ENCODE measurements at regions not wholly inside any gene's neighbourhood (a gene's known extent, or its start where the extent isn't known, plus 50 kb on each side); places are given as distances from the start of the nearest gene placed in this dataset.

DNA sequence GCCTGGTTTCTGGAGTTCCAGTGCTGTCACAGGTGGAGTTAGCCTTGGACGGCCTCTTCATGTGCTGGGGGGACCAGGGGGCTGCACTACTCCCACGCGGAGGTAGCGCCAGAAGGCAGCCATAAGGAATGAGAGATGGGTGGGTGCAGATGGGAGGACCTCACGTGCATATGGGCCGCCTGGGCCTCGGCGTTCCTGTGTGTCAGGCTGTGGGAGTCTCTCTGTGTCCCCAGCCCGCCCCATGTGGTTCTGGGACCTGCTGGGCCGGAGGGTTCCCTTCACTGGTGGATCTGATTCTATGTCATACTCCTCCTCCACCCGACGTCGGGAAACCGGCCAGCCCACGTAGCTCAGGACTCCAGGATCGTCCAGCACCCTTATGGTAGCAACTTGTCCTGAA is 149.0 kb upstream of the SOX1 start:
- H3K9me3 ChIP-seq (ENCODE audit: control insufficient read depth, low read depth, low read length), result no peaks in the 10 kb centered on the region
- H3K27me3 ChIP-seq (ENCODE audit: control insufficient read depth, insufficient read depth, low read length), result peaks cover 4% of the 10 kb centered on the region
- no peak for DNase-seq
- H3K27ac ChIP-seq (ENCODE audit: low read length), result no peak overlapping the region
- H3K36me3 ChIP-seq (ENCODE audit: control insufficient read depth, insufficient read depth, low read length), result no peaks in the 10 kb centered on the region
- no CpG with 5 or more reads among the region's 16 CpGs for whole genome bisulfite sequencing (ENCODE audit: insufficient coverage, low lambda C conversion rate)
- no peak overlapping the region for H3K4me3 ChIP-seq (ENCODE audit: low read length)
- H3K4me1 ChIP-seq (ENCODE audit: control insufficient read depth, insufficient read depth, low read length), result no peaks in the 10 kb centered on the region

GRCh38 chr13:111919286-111919685 is 147.7 kb upstream of the SOX1 start:
- Histone ChIP-seq H3K27me3 (ENCODE audit: control insufficient read depth, insufficient read depth, low read length) (peaks cover 4% of the 10 kb centered on the region), H3K9me3 (ENCODE audit: control insufficient read depth, low read depth, low read length) (no peaks in the 10 kb centered on the region), H3K4me1 (ENCODE audit: control insufficient read depth, insufficient read depth, low read length) (no peaks in the 10 kb centered on the region), H3K27ac (ENCODE audit: low read length) (no peak overlapping the region), H3K36me3 (ENCODE audit: control insufficient read depth, insufficient read depth, low read length) (no peaks in the 10 kb centered on the region), H3K4me3 (ENCODE audit: low read length) (no peak overlapping the region)
- DNase-seq, result no peak
- no CpG with 5 or more reads among the region's 13 CpGs for WGBS (ENCODE audit: insufficient coverage, low lambda C conversion rate)

GRCh38 chr13:111919849-111920248 is 147.1 kb upstream of the SOX1 start:
- no peaks in the 10 kb centered on the region for H3K4me1 ChIP-seq (ENCODE audit: control insufficient read depth, insufficient read depth, low read length)
- no peak overlapping the region for H3K4me3 ChIP-seq (ENCODE audit: low read length)
- no peak for DNase-seq
- H3K9me3 ChIP-seq (ENCODE audit: control insufficient read depth, low read depth, low read length), result no peaks in the 10 kb centered on the region
- no CpG with 5 or more reads among the region's 13 CpGs for WGBS (ENCODE audit: insufficient coverage, low lambda C conversion rate)
- no peak overlapping the region for H3K27ac ChIP-seq (ENCODE audit: low read length)
- peaks cover 4% of the 10 kb centered on the region for H3K27me3 ChIP-seq (ENCODE audit: control insufficient read depth, insufficient read depth, low read length)
- no peaks in the 10 kb centered on the region for H3K36me3 ChIP-seq (ENCODE audit: control insufficient read depth, insufficient read depth, low read length)

DNA sequence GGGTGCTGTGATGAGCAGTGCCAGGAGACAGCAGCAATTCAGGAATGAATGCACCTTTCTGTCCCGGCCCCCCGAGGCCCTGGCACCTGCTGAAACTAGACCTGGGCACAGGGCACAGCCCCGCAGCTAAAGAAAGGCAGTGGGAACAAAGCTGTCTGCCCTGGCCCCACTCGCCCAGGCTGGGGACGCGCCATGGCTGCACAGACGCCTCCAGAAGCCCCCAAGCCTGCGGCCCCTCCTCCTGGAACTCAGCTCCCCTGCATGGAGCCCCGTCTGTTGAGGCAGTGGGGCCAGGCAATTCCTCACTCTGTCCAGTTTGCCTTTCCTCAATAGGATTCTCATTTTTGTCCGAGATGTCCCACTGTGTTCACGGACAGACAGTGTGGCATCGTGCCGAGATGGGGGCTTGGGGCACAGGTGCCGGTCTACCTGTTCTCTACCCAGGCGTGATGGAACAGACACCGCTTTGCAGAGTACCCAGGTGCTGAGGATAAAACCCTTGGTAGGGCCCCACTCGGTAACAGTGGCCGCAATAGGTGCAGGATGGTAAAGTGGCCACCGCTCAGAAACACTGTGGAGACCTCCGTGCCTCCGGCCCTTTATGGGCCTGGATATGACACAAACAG is 146.5 kb upstream of the SOX1 start:
- peaks cover 4% of the 10 kb centered on the region for H3K27me3 ChIP-seq (ENCODE audit: control insufficient read depth, insufficient read depth, low read length)
- no peak overlapping the region for H3K4me3 ChIP-seq (ENCODE audit: low read length)
- H3K36me3 ChIP-seq (ENCODE audit: control insufficient read depth, insufficient read depth, low read length), result no peaks in the 10 kb centered on the region
- no peaks in the 10 kb centered on the region for H3K9me3 ChIP-seq (ENCODE audit: control insufficient read depth, low read depth, low read length)
- no CpG with 5 or more reads among the region's 21 CpGs for WGBS (ENCODE audit: insufficient coverage, low lambda C conversion rate)
- H3K27ac ChIP-seq (ENCODE audit: low read length), result no peak overlapping the region
- DNase-seq, result no peak
- no peaks in the 10 kb centered on the region for H3K4me1 ChIP-seq (ENCODE audit: control insufficient read depth, insufficient read depth, low read length)

- Histone ChIP-seq H3K27ac (ENCODE audit: low read length) (no peak overlapping the region), H3K4me1 (ENCODE audit: control insufficient read depth, insufficient read depth, low read length) (no peaks in the 10 kb centered on the region), H3K36me3 (ENCODE audit: control insufficient read depth, insufficient read depth, low read length) (no peaks in the 10 kb centered on the region), H3K4me3 (ENCODE audit: low read length) (no peak overlapping the region), H3K9me3 (ENCODE audit: control insufficient read depth, low read depth, low read length) (no peaks in the 10 kb centered on the region), H3K27me3 (ENCODE audit: control insufficient read depth, insufficient read depth, low read length) (peaks cover 4% of the 10 kb centered on the region)
- no peak for DNase-seq
- 40% methylated on average over 2 of the region's 30 CpGs for WGBS (ENCODE audit: insufficient coverage, low lambda C conversion rate)
Measured at GRCh38 chr13:111920932-111921705, 145.8 kb upstream of the SOX1 start.

- Histone ChIP-seq H3K9me3 (ENCODE audit: control insufficient read depth, low read depth, low read length) (no peaks in the 10 kb centered on the region), H3K36me3 (ENCODE audit: control insufficient read depth, insufficient read depth, low read length) (no peaks in the 10 kb centered on the region), H3K27me3 (ENCODE audit: control insufficient read depth, insufficient read depth, low read length) (peaks cover 4% of the 10 kb centered on the region), H3K27ac (ENCODE audit: low read length) (no peak overlapping the region), H3K4me3 (ENCODE audit: low read length) (no peak overlapping the region), H3K4me1 (ENCODE audit: control insufficient read depth, insufficient read depth, low read length) (no peaks in the 10 kb centered on the region)
- 50% methylated on average over 2 of the region's 10 CpGs for WGBS (ENCODE audit: insufficient coverage, low lambda C conversion rate)
- no peak for DNase-seq
Measured at GRCh38 chr13:111922086-111922485, 144.9 kb upstream of the SOX1 start.

DNA sequence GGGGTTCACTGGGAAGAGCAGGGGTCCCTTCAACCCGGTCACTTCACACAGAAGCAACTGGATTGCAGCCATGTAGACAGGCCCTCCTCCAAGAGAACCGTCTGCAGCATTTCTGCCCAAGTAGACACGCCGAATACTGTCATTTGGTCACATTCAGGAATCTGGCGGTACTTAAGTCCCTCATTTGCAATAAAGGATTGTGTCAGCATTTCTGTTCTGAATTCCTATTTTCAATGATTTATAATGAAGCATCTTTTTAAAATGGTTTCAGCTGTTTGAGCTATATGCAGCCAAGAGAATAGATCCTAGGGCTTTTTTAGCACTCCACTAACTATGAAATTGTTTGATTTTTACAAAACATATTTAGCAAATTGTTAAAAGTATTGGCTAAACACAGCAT is 143.5 kb upstream of the SOX1 start:
- DNase-seq, result no peak
- H3K36me3 ChIP-seq (ENCODE audit: control insufficient read depth, insufficient read depth, low read length), result no peaks in the 10 kb centered on the region
- no peaks in the 10 kb centered on the region for H3K4me1 ChIP-seq (ENCODE audit: control insufficient read depth, insufficient read depth, low read length)
- no CpG with 5 or more reads among the region's 5 CpGs for WGBS (ENCODE audit: insufficient coverage, low lambda C conversion rate)
- no peak overlapping the region for H3K27ac ChIP-seq (ENCODE audit: low read length)
- no peaks in the 10 kb centered on the region for H3K9me3 ChIP-seq (ENCODE audit: control insufficient read depth, low read depth, low read length)
- H3K4me3 ChIP-seq (ENCODE audit: low read length), result no peak overlapping the region
- peaks cover 4% of the 10 kb centered on the region for H3K27me3 ChIP-seq (ENCODE audit: control insufficient read depth, insufficient read depth, low read length)

- Histone ChIP-seq H3K27me3 (ENCODE audit: control insufficient read depth, insufficient read depth, low read length) (peaks cover 4% of the 10 kb centered on the region), H3K27ac (ENCODE audit: low read length) (no peak overlapping the region), H3K36me3 (ENCODE audit: control insufficient read depth, insufficient read depth, low read length) (no peaks in the 10 kb centered on the region), H3K4me3 (ENCODE audit: low read length) (no peak overlapping the region), H3K4me1 (ENCODE audit: control insufficient read depth, insufficient read depth, low read length) (no peaks in the 10 kb centered on the region), H3K9me3 (ENCODE audit: control insufficient read depth, low read depth, low read length) (no peaks in the 10 kb centered on the region)
- DNase-seq, result no peak
- 67% methylated on average over 1 of the region's 15 CpGs for WGBS (ENCODE audit: insufficient coverage, low lambda C conversion rate)
Measured at GRCh38 chr13:111923991-111924677, 142.8 kb upstream of the SOX1 start.

DNA sequence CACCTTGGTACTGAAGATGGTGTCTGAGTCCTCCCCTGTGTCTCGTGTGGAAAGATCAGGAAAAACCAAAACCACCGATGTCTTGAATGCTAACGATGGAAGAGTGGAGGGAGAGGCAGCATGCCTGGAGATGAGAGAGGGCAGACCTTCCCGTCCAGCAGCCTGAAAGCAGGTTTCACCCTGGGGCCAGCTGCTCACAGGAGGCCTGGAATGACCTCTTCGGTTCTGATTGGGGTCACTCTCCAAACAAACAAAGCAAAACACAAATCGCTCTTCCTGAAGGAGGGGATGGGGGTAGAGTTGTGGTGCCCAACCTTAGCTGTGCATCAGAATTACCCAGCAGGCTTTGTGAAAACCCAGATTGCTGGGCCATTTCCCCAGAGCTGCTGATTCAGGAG is 142.3 kb upstream of the SOX1 start:
- DNase-seq, result no peak
- Histone ChIP-seq H3K27me3 (ENCODE audit: control insufficient read depth, insufficient read depth, low read length) (peaks cover 4% of the 10 kb centered on the region), H3K4me1 (ENCODE audit: control insufficient read depth, insufficient read depth, low read length) (no peaks in the 10 kb centered on the region), H3K9me3 (ENCODE audit: control insufficient read depth, low read depth, low read length) (no peaks in the 10 kb centered on the region), H3K36me3 (ENCODE audit: control insufficient read depth, insufficient read depth, low read length) (no peaks in the 10 kb centered on the region), H3K27ac (ENCODE audit: low read length) (no peak overlapping the region), H3K4me3 (ENCODE audit: low read length) (no peak overlapping the region)
- 60% methylated on average over 1 of the region's 6 CpGs for WGBS (ENCODE audit: insufficient coverage, low lambda C conversion rate)

GRCh38 chr13:111925146-111925875 is 141.6 kb upstream of the SOX1 start:
- Histone ChIP-seq H3K4me3 (ENCODE audit: low read length) (no peak overlapping the region), H3K27ac (ENCODE audit: low read length) (no peak overlapping the region), H3K4me1 (ENCODE audit: control insufficient read depth, insufficient read depth, low read length) (no peaks in the 10 kb centered on the region), H3K36me3 (ENCODE audit: control insufficient read depth, insufficient read depth, low read length) (no peaks in the 10 kb centered on the region), H3K27me3 (ENCODE audit: control insufficient read depth, insufficient read depth, low read length) (peaks cover 4% of the 10 kb centered on the region), H3K9me3 (ENCODE audit: control insufficient read depth, low read depth, low read length) (no peaks in the 10 kb centered on the region)
- DNase-seq, result no peak
- 100% methylated on average over 1 of the region's 13 CpGs for WGBS (ENCODE audit: insufficient coverage, low lambda C conversion rate)
